ENCODE measurements at regions not wholly inside any gene's neighbourhood (a gene's known extent, or its start where the extent isn't known, plus 50 kb on each side); places are given as distances from the start of the nearest gene placed in this dataset.

GRCh38 chr4:62159306-62159705 lies 959.2 kb downstream of the ADGRL3 start:
- H3K36me3 Mint-ChIP-seq (ENCODE audit: low read depth), result no peaks in the 10 kb centered on the region
- no peaks in the 10 kb centered on the region for H3K27me3 Mint-ChIP-seq
- H3K4me1 Mint-ChIP-seq, result no peaks in the 10 kb centered on the region
- ChIA-PET CTCF (no interaction called here), POLR2A (no interaction called here)
- H3K27ac Mint-ChIP-seq, result no peak overlapping the region
- H3K9me3 Mint-ChIP-seq, result peaks cover 20% of the 10 kb centered on the region
- DNase-seq, result no peak
- H3K4me3 Mint-ChIP-seq, result no peak overlapping the region

- H3K4me1 Mint-ChIP-seq, result no peaks in the 10 kb centered on the region
- H3K9me3 Mint-ChIP-seq, result peaks cover 19% of the 10 kb centered on the region
- no peak overlapping the region for H3K27ac Mint-ChIP-seq
- DNase-seq, result no peak
- CTCF ChIA-PET, result no interaction called here
- POLR2A ChIA-PET, result no interaction called here
- H3K27me3 Mint-ChIP-seq, result no peaks in the 10 kb centered on the region
- H3K4me3 Mint-ChIP-seq, result no peak overlapping the region
- H3K36me3 Mint-ChIP-seq (ENCODE audit: low read depth), result no peaks in the 10 kb centered on the region
These were observed 956.1 kb downstream of the ADGRL3 start for GRCh38 chr4:62156205-62156604.

DNA sequence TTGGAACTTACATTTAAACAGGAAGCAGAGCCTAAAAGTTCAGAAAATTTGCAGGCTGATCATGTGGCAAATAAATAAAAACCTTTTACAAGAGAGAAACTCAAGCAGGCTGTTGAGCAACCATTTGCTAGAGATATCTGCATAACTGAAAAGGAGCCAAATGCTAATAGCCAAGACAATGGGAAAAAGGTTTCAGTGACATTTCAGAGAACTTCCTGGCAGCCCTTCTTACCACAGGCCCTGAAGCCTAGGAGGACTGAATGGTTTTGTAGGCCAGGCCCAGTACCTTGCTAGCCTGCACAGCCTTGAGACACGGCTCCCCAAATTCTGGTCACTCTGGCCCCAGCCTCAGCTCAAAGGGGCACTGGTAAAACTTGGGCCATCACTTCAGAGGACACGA lies 945.1 kb downstream of the ADGRL3 start:
- H3K9me3 Mint-ChIP-seq, result peaks cover 9% of the 10 kb centered on the region
- no peak overlapping the region for H3K4me3 Mint-ChIP-seq
- POLR2A ChIA-PET, result no interaction called here
- DNase-seq, result no peak
- no peaks in the 10 kb centered on the region for H3K4me1 Mint-ChIP-seq
- CTCF ChIA-PET, result no interaction called here
- no peaks in the 10 kb centered on the region for H3K27me3 Mint-ChIP-seq
- H3K27ac Mint-ChIP-seq, result no peak overlapping the region
- no peaks in the 10 kb centered on the region for H3K36me3 Mint-ChIP-seq (ENCODE audit: low read depth)

GRCh38 chr4:62144431-62144830 lies 944.3 kb downstream of the ADGRL3 start:
- H3K36me3 Mint-ChIP-seq (ENCODE audit: low read depth), result no peaks in the 10 kb centered on the region
- no peak for DNase-seq
- no peaks in the 10 kb centered on the region for H3K4me1 Mint-ChIP-seq
- H3K27ac Mint-ChIP-seq, result no peak overlapping the region
- H3K4me3 Mint-ChIP-seq, result no peak overlapping the region
- no peaks in the 10 kb centered on the region for H3K27me3 Mint-ChIP-seq
- ChIA-PET CTCF (no interaction called here), POLR2A (no interaction called here)
- peaks cover 13% of the 10 kb centered on the region for H3K9me3 Mint-ChIP-seq

DNA sequence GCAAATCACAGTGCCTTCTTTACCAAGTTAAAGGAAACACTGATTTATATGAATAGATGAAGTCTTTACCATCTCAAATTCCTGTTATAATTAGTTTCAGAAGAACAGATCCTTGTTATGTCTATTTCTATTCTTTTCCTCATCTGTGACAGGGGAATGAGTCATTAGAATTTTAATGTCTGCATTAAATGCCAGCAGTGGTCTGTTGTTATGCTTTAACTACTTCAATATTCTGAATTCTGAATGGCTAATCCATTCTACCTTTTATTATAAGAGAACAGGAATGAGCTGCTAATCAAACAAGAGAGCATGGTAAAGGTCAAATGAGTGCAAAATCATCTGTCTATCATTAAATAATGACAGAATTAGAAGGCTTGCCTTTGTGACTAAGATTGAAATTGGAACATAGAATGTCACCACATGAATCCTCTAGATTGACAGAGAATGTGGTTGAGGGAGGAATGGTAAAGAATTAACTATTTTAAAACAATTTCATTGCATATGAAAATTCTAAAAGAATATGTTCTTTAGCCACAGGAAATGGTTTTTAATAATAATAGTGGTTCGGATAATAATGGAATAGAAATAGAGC lies 935.5 kb downstream of the ADGRL3 start:
- ChIA-PET POLR2A (no interaction called here), CTCF (no interaction called here)
- H3K9me3 Mint-ChIP-seq, result peaks cover 11% of the 10 kb centered on the region
- H3K27me3 Mint-ChIP-seq, result no peaks in the 10 kb centered on the region
- no peak overlapping the region for H3K4me3 Mint-ChIP-seq
- no peak for DNase-seq
- H3K27ac Mint-ChIP-seq, result no peak overlapping the region
- H3K4me1 Mint-ChIP-seq, result no peaks in the 10 kb centered on the region
- H3K36me3 Mint-ChIP-seq (ENCODE audit: low read depth), result no peaks in the 10 kb centered on the region

DNA sequence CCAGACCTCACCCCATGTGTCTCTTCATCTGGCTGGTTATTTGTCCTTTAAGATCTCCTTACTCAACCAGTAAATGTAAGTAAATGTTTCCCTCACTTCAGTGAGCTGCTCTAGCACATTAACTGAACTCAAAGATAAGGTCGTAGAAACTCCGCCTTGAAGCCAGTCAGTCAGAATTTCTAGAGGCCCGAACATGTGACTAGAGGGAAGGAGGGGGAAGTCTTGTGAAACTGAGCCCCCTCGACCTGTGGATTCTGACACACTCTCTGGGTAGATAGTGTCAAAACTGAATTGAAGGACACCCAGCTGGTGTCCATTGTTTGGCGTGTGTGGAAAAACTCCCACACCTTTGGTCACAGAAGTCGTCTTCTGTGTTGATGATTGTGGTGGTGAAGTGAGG lies 933.9 kb downstream of the ADGRL3 start:
- H3K36me3 Mint-ChIP-seq (ENCODE audit: low read depth), result no peaks in the 10 kb centered on the region
- peaks cover 8% of the 10 kb centered on the region for H3K9me3 Mint-ChIP-seq
- ChIA-PET POLR2A (no interaction called here), CTCF (no interaction called here)
- no peak overlapping the region for H3K27ac Mint-ChIP-seq
- H3K4me1 Mint-ChIP-seq, result no peaks in the 10 kb centered on the region
- H3K4me3 Mint-ChIP-seq, result no peak overlapping the region
- DNase-seq, result no peak
- H3K27me3 Mint-ChIP-seq, result no peaks in the 10 kb centered on the region

GRCh38 chr4:62133101-62133897 lies 933.2 kb downstream of the ADGRL3 start:
- Mint-ChIP-seq H3K4me1 (no peaks in the 10 kb centered on the region), H3K9me3 (peaks cover 9% of the 10 kb centered on the region), H3K4me3 (no peak overlapping the region), H3K27ac (no peak overlapping the region), H3K27me3 (no peaks in the 10 kb centered on the region), H3K36me3 (ENCODE audit: low read depth) (no peaks in the 10 kb centered on the region)
- POLR2A ChIA-PET, result no interaction called here
- CTCF ChIA-PET, result no interaction called here
- DNase-seq, result no peak

GRCh38 chr4:62131049-62131448 lies 930.9 kb downstream of the ADGRL3 start:
- Mint-ChIP-seq H3K9me3 (peaks cover 6% of the 10 kb centered on the region), H3K27me3 (no peaks in the 10 kb centered on the region), H3K36me3 (ENCODE audit: low read depth) (no peaks in the 10 kb centered on the region), H3K4me3 (no peak overlapping the region), H3K27ac (no peak overlapping the region), H3K4me1 (no peaks in the 10 kb centered on the region)
- ChIA-PET CTCF (no interaction called here), POLR2A (no interaction called here)
- no peak for DNase-seq

DNA sequence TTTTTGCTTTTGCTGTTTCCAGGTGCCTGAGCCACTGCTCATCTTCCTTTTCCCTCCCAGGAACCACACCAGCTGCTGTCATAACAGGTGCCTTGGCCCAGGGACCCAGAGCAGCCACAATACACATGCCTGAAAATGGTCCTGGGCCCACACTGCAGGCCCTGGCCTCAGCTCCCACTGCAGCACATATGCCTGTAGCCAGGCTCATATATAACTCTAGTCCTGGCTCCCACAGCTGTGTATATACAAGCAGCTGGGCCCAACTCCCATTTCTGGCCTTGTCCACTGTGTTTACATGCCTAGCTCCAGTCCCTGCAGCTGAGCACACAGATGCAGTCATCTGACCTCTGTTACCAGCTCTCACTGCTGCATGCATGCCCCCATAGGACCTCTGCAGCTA lies 930.5 kb downstream of the ADGRL3 start:
- Mint-ChIP-seq H3K4me3 (no peak overlapping the region), H3K27ac (no peak overlapping the region), H3K36me3 (ENCODE audit: low read depth) (no peaks in the 10 kb centered on the region), H3K9me3 (peaks cover 6% of the 10 kb centered on the region), H3K4me1 (no peaks in the 10 kb centered on the region), H3K27me3 (no peaks in the 10 kb centered on the region)
- ChIA-PET POLR2A (no interaction called here), CTCF (no interaction called here)
- no peak for DNase-seq

GRCh38 chr4:62130230-62130629 lies 930.1 kb downstream of the ADGRL3 start:
- ChIA-PET POLR2A (no interaction called here), CTCF (no interaction called here)
- Mint-ChIP-seq H3K36me3 (ENCODE audit: low read depth) (no peaks in the 10 kb centered on the region), H3K27ac (no peak overlapping the region), H3K4me3 (no peak overlapping the region), H3K9me3 (peaks cover 6% of the 10 kb centered on the region), H3K4me1 (no peaks in the 10 kb centered on the region), H3K27me3 (no peaks in the 10 kb centered on the region)
- DNase-seq, result no peak

Measured in activated CD4-positive, alpha-beta memory T cell treated with anti-CD3 and anti-CD28 coated beads, Interleukin-2, amount 10 ng/mL, durations not matched to agents 7 days and 5 days (primary cell).